ENCODE measurements at regions not wholly inside any gene's neighbourhood (a gene's known extent, or its start where the extent isn't known, plus 50 kb on each side); places are given as distances from the start of the nearest gene placed in this dataset.

DNA sequence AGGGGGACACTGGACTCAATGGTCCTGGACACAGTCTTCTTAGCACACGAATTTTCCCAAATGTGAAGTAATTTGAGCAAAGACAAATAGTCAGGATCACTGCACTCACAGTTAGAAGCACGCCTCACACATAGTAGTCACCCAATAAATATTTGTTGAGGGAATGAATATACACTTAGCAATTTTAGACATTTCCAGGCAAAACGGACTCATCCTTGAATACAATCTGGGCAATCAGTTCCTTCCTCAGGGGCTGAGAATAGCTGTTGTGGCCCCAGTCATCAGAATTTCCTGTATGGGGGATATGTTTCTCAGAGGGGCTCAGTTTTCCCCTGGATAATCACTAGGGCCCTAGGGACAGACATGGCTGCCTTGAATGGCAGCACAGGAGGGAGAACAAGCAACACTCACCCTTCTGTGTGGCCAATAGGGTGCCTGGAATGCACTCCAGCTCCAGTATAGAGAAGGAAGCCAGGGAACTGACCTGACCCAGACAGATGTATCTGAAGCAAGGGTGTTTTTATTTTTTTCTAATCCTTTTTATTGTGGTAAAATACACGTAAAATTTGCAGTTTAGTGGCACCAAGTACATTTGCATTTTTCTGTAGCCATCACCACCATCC, 282.7 kb upstream of the ZNF32 start:
- TF ChIP-seq EP300 (IDR thresholded peaks at IDR 0.05; ENCODE audit: low read depth), result no peak
- no peak for TF ChIP-seq CTCF (IDR thresholded peaks at IDR 0.05)
- TF ChIP-seq POLR2A (IDR thresholded peaks at IDR 0.05), result no peak

All from transverse colon (tissue), 3 donors.